Adipose tissue (tissue), 3 donors: ENCODE measurements at regions not wholly inside any gene's neighbourhood (a gene's known extent, or its start where the extent isn't known, plus 50 kb on each side); places are given as distances from the start of the nearest gene placed in this dataset.

ENCODE experiments used
- H3K27ac ChIP-seq: one replicate; pipeline ENCODE4 v1.5.1; 2013; ENCODE audit warnings: low read depth, low read length
- WGBS, 3 donors: extraction: QIAGEN DNeasy Blood & Tissue Kit; methylation state at CpG; one replicate each; pipeline ENCODE4 v1.1.7; 2013; 5-methylcytosine and 5-hydroxymethylcytosine counted together
- donor health status: healthy with polysubstance abuse.
- donor health status: Bipolar disorder and iron deficiency.
- donor health status: healthy.

DNA sequence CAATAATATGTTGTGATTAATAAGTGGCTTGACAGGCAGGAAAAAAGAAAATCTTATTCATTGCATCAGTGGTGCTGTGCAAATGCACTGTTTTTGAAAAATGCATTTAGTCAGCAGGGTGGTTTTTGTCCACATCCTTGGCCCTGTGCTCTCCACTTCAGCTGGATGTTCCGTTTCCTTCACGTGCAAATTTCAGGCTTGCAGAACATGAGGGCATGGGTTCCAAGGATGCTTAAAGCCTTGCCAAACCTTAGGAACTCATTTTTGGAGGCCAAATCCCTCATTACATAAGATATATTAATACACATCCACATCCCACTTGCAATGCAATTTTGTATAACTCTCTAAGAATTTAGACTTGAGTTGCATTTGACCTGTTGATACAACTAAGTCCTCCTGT lies 410.1 kb downstream of the PRDM2 start:
- H3K27ac ChIP-seq = no peak overlapping the region
- 51 to 78% (median 60%) methylated on average over 2 of the region's 2 CpGs for WGBS, 3 donors

DNA sequence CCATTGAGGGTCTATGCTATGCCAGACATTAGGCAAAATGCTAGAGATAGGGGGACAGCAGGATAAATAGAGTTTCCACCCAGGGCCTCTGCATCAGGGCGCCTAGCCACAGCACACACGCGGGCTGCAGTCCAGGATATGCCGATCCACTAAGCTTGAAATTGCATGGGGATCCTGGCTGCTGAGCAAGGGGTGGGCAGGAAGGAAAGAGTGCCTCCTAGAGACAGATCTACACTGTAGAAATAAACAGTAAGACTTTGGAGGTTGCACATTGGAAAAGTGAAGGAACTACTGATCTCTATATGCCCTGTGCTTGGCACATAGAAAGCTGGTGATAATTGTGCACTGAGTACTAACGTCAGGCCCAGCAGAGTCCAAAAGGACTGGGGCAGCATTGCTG lies 411.1 kb downstream of the PRDM2 start:
- no peak overlapping the region for H3K27ac ChIP-seq
- 67 to 88% (median 75%) methylated on average over 5 of the region's 5 CpGs for WGBS, 3 donors

- WGBS, 3 donors = 91 to 93% (median 92%) methylated on average over 1 of the region's 1 CpG
- no peak overlapping the region for H3K27ac ChIP-seq
Measured at GRCh38 chr1:14112613-14113012, 412.6 kb downstream of the PRDM2 start.

DNA sequence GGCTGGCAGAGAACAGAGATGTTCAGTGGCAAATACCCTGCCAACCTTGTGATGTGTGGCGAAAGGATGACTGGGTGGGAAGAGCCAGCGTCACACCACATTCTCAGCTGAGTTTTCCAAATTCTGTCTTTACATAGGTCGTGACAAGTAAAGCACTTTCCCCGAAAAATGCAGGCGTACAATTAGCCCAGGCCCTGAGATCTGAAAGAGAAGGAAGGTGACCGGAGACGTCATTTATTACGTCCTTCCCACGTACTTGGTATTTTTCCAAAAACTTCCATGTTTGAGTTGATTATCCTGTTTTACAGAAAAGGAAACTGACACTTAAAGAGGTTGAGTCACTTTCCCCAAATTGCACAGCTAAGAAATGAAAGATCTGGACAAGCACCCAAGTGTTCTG lies 413.3 kb downstream of the PRDM2 start:
- H3K27ac ChIP-seq = no peak overlapping the region
- 64 to 78% (median 66%) methylated on average over 9 of the region's 9 CpGs for WGBS, 3 donors

DNA sequence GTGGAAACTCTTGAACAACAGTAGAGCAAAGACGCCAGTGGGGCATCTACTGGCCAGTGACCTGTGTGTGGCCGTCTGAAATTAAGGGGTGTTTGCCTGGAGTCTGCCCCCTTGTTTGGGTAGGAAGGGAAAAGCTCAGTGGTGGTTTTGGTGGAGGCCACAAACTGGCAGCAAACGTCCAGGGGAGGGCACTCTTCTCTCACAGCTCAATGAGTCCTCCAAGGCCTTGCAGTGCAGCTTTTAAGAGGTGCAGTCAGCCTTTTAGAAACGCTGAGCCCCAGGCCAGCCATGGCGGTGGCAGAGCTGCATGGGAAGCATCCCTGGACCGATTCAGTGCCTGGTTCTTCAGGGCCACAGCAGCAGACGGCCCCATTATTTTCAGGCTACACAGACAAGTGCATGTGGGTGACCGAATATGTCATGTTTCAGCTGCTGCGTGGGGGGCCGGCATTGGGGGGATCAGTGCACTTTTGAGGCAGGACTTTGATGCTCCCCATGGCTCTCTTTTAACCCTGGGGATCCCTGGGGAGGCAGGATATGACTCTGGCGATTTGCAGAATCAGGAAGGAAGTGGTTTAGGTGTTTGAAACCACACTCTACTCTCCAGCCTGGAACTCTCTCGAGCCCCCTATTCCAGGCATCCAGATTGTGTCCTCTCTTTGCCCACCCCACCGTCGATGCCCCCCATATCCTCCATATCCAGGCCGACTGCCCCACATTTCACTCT lies 414.0 kb downstream of the PRDM2 start:
- WGBS, 3 donors = 46 to 62% (median 46%) methylated on average over 15 of the region's 15 CpGs
- H3K27ac ChIP-seq = no peak overlapping the region

DNA sequence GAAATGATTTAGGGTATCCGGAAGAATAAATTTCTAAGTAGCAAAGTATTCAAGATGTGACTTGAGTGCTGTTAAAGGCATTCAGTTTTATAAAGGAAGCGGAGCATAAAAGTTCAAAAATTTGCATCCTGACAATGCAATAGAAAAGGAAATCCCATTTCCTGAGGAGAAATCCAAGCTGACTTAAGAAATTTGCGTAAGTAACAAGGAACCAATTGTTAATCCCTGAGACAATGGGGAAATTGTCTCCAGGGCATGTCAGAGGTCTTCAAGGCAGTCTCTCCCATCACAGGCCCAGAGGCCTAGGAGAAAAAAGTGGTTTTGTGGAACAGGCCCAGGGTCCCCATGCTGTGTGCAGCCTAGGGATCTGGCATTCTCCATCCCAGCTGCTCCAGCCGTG lies 416.0 kb downstream of the PRDM2 start:
- 84 to 94% (median 89%) methylated on average over 4 of the region's 4 CpGs for WGBS, 3 donors
- no peak overlapping the region for H3K27ac ChIP-seq

GRCh38 chr1:14117700-14118099 lies 417.7 kb downstream of the PRDM2 start:
- no peak overlapping the region for H3K27ac ChIP-seq
- 78 to 87% (median 83%) methylated on average over 2 of the region's 2 CpGs for WGBS, 3 donors

DNA sequence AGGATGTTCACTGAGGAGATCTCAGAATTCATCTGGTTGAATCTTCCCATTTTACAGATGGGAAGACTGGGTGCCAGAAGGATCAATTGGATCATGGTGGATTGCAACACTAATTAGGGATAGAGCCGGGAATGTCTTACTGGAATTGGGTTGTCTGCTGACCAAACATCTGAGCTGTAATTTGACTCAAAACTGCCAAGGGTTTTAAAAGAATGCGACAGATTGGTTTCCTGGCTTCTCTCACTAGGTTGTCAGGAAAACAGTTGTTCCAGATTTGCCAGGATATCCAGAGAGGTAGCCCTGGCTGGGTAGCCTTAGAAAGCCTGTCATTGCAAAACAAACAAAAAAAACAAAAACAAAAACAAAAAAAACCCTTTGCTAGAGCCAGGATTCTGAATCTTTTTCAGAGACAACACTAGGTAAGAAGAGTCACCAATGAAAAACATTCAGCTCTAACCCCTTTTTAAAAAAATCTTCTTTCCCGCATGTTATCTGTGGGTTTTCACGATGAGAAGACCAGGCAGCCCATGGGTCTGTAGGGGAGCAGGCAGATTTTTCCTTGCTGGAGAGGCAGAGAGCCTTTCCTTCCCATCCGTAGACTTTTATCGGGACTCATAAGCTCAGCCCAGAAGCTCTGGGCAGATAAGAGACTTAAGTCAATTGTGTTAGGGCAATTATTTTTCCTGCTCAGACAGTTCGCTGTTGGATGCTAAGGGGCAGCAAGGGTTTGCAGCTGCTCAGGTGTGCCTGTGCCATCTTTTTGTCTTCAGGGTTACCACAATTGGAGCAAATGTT lies 418.9 kb downstream of the PRDM2 start:
- no peak overlapping the region for H3K27ac ChIP-seq
- 40 to 62% (median 59%) methylated on average over 7 of the region's 7 CpGs for WGBS, 3 donors

DNA sequence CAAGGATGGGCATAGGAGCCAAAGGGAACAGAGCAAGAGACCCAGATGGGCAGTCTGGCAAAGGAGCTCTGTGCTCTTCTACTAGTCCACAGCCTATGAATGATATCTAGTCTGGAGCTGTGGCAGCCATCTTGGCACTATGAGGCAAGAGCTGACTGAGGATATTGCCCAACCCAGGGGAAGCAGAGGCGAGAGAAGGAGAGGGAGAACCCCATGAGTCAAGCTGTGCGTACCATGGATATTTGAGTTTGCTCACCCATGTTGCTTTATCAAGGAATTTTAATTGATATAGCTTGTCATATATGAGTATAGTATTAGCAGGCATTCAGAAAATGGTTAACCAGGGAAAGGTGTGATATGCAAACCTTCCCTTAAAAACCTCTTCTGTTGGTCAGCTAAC lies 420.9 kb downstream of the PRDM2 start:
- H3K27ac ChIP-seq = no peak overlapping the region
- WGBS, 3 donors = 79 to 95% (median 92%) methylated on average over 2 of the region's 2 CpGs

DNA sequence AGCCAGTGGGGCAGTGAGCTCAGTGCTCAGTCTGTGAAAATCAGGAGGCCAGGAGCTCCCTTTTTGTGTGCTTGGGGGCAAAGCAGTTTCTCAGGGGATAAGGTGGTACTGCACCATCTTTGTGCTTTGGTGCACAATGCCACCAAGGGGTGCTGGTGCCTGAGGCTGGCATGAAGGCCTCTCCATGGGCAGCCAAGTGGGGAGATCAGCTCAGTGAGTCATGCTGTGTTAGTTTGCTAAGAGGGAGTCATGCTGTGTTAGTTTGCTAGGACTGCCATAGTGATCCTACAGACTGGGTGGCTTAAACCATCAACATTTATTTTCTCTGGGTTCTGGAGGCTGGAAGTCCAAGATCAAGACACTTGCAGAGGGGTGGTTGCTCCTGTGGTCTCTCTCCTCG lies 428.1 kb downstream of the PRDM2 start:
- WGBS, 3 donors = 81 to 90% (median 90%) methylated on average over 1 of the region's 1 CpG

GRCh38 chr1:14129009-14129408 lies 429.0 kb downstream of the PRDM2 start:
- H3K27ac ChIP-seq = no peak overlapping the region
- 74 to 89% (median 83%) methylated on average over 2 of the region's 2 CpGs for WGBS, 3 donors

More for the DNA sequence above, 428.1 kb downstream of the PRDM2 start:
- no peak overlapping the region for H3K27ac ChIP-seq

- WGBS, 3 donors = 64 to 79% (median 68%) methylated on average over 2 of the region's 2 CpGs
Measured at GRCh38 chr1:14135070-14135469, 435.1 kb downstream of the PRDM2 start.

GRCh38 chr1:14136152-14136763 lies 436.3 kb downstream of the PRDM2 start:
- WGBS, 3 donors = 35 to 81% (median 79%) methylated on average over 6 of the region's 6 CpGs
- no peak overlapping the region for H3K27ac ChIP-seq

More at GRCh38 chr1:14135070-14135469, 435.1 kb downstream of the PRDM2 start:
- H3K27ac ChIP-seq = no peak overlapping the region

GRCh38 chr1:14136881-14137280 lies 436.9 kb downstream of the PRDM2 start:
- H3K27ac ChIP-seq = no peak overlapping the region
- 61 to 72% (median 68%) methylated on average over 5 of the region's 5 CpGs for WGBS, 3 donors

- no peak overlapping the region for H3K27ac ChIP-seq
- 85 to 89% (median 87%) methylated on average over 6 of the region's 6 CpGs for WGBS, 3 donors
Measured at GRCh38 chr1:14137411-14138134, 437.6 kb downstream of the PRDM2 start.

- WGBS, 3 donors = 68 to 82% (median 77%) methylated on average over 3 of the region's 3 CpGs
- H3K27ac ChIP-seq = no peak overlapping the region
Measured at GRCh38 chr1:14138135-14138506, 438.1 kb downstream of the PRDM2 start.

DNA sequence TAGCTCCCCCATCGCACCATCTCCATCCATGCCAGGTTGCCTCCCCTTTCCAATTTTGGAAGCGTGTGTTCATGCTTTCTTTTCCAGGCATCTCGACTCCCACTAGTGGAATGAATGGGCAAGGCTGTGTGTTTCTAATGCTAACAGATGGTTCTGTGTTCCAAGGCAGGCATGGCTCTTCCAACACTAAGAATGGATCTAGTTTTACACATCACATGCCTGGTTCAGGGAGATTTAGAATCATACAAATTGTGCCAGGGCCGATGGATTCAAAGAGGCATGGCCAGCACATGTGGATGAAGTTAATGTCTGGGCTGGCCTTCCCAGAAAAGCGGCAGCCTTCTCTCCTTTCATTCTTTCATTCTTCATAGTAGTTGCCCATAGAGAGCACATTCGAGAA lies 438.7 kb downstream of the PRDM2 start:
- H3K27ac ChIP-seq = no peak overlapping the region
- WGBS, 3 donors = 71 to 77% (median 74%) methylated on average over 6 of the region's 6 CpGs

- H3K27ac ChIP-seq = no peak overlapping the region
- WGBS, 3 donors = 48 to 55% (median 55%) methylated on average over 13 of the region's 13 CpGs
Measured at GRCh38 chr1:14140831-14141401, 440.9 kb downstream of the PRDM2 start.
